Activated T-cell treated with anti-CD3 and anti-CD28 coated beads, Interleukin-2, amount 50 U/mL, for 72 hours (primary cell): ENCODE measurements at regions not wholly inside any gene's neighbourhood (a gene's known extent, or its start where the extent isn't known, plus 50 kb on each side); places are given as distances from the start of the nearest gene placed in this dataset.

Experiments used
- ATAC-seq, 2 donors: fragments of 150-1000 bp; cut with Tn5 transposase; replicated peaks in 1 of 2; 2 replicates each; pipeline ENCODE4 v1.10.0; 2021; ENCODE audit warnings: moderate library complexity in 2 of 2, mild to moderate bottlenecking in 1 of 2
- DNase-seq, 2 donors: peaks; one replicate each; pipeline ENCODE4 v3.0.0; 2021 to 2022; ENCODE audit warnings: mixed read lengths in 1 of 2
- H3K27ac Mint-ChIP-seq: one replicate; pipeline ENCODE4 v1.8.0; 2022; ENCODE audit warnings: mild to moderate bottlenecking, moderate library complexity, mixed read lengths
- H3K27me3 Mint-ChIP-seq: one replicate; pipeline ENCODE4 v1.8.0; 2022; ENCODE audit warnings: low read depth, mixed read lengths
- H3K36me3 Mint-ChIP-seq, 2 donors: one replicate each; pipeline ENCODE4 v1.8.0; 2022; ENCODE audit warnings: mixed read lengths in 2 of 2, mild to moderate bottlenecking in 1 of 2; ENCODE audit not compliant: insufficient read depth in 2 of 2
- H3K4me1 Mint-ChIP-seq: one replicate; pipeline ENCODE4 v1.8.0; 2022; ENCODE audit warnings: low read depth, mixed read lengths
- H3K4me3 Mint-ChIP-seq, 2 donors: one replicate each; pipeline ENCODE4 v1.8.0; 2022; ENCODE audit warnings: mild to moderate bottlenecking in 2 of 2, mixed read lengths in 2 of 2, moderate library complexity in 2 of 2
- H3K9me3 Mint-ChIP-seq, 2 donors: one replicate each; pipeline ENCODE4 v1.8.0; 2022; ENCODE audit warnings: mixed read lengths in 2 of 2

GRCh38 chr6:132968419-132968950 is 154.1 kb downstream of the RPS12 start:
- no peaks in the 10 kb centered on the region for H3K36me3 Mint-ChIP-seq
- H3K27me3 Mint-ChIP-seq, result peaks cover 13% of the 10 kb centered on the region
- no peaks in the 10 kb centered on the region for H3K9me3 Mint-ChIP-seq
- ATAC-seq (no peak), DNase-seq (no peak)
- H3K27ac Mint-ChIP-seq, result no peak overlapping the region
- H3K4me1 Mint-ChIP-seq, result peaks cover 8% of the 10 kb centered on the region
- H3K4me3 Mint-ChIP-seq, result no peak overlapping the region

GRCh38 chr6:132969196-132969595 is 154.8 kb downstream of the RPS12 start:
- DNase-seq, result no peak
- no peak overlapping the region for H3K4me3 Mint-ChIP-seq
- no peak overlapping the region for H3K27ac Mint-ChIP-seq

GRCh38 chr6:132971676-132972075 is 157.3 kb downstream of the RPS12 start:
- DNase-seq (no peak), ATAC-seq (no peak)
- no peak overlapping the region for H3K4me3 Mint-ChIP-seq
- H3K27ac Mint-ChIP-seq, result no peak overlapping the region
- H3K4me1 Mint-ChIP-seq, result no peaks in the 10 kb centered on the region
- no peaks in the 10 kb centered on the region for H3K9me3 Mint-ChIP-seq
- peaks cover 12% of the 10 kb centered on the region for H3K27me3 Mint-ChIP-seq
- no peaks in the 10 kb centered on the region for H3K36me3 Mint-ChIP-seq

More at GRCh38 chr6:132969196-132969595, 154.8 kb downstream of the RPS12 start:
- no peaks in the 10 kb centered on the region for H3K9me3 Mint-ChIP-seq
- peaks cover 14% of the 10 kb centered on the region for H3K27me3 Mint-ChIP-seq
- no peaks in the 10 kb centered on the region for H3K36me3 Mint-ChIP-seq
- peaks cover 8% of the 10 kb centered on the region for H3K4me1 Mint-ChIP-seq
- ATAC-seq, result no peak

GRCh38 chr6:132972254-132972653 is 157.9 kb downstream of the RPS12 start:
- no peak for DNase-seq
- H3K9me3 Mint-ChIP-seq, result no peaks in the 10 kb centered on the region
- ATAC-seq, result no peak

GRCh38 chr6:132972971-132973370 is 158.6 kb downstream of the RPS12 start:
- no peak for DNase-seq
- H3K36me3 Mint-ChIP-seq, result no peaks in the 10 kb centered on the region
- no peaks in the 10 kb centered on the region for H3K4me1 Mint-ChIP-seq
- H3K27me3 Mint-ChIP-seq, result peaks cover 25% of the 10 kb centered on the region
- no peak overlapping the region for H3K27ac Mint-ChIP-seq
- H3K9me3 Mint-ChIP-seq, result no peaks in the 10 kb centered on the region
- no peak for ATAC-seq
- no peak overlapping the region for H3K4me3 Mint-ChIP-seq

More at GRCh38 chr6:132972254-132972653, 157.9 kb downstream of the RPS12 start:
- H3K4me3 Mint-ChIP-seq, result no peak overlapping the region
- peaks cover 18% of the 10 kb centered on the region for H3K27me3 Mint-ChIP-seq
- H3K36me3 Mint-ChIP-seq, result no peaks in the 10 kb centered on the region
- H3K27ac Mint-ChIP-seq, result no peak overlapping the region
- no peaks in the 10 kb centered on the region for H3K4me1 Mint-ChIP-seq

GRCh38 chr6:132973514-132973993 is 159.2 kb downstream of the RPS12 start:
- Mint-ChIP-seq H3K36me3 (no peaks in the 10 kb centered on the region), H3K4me1 (no peaks in the 10 kb centered on the region), H3K4me3 (no peak overlapping the region), H3K27ac (no peak overlapping the region), H3K9me3 (no peaks in the 10 kb centered on the region), H3K27me3 (peaks cover 25% of the 10 kb centered on the region)
- no peak for ATAC-seq
- no peak for DNase-seq

- H3K4me1 Mint-ChIP-seq, result no peaks in the 10 kb centered on the region
- no peak for ATAC-seq
- no peaks in the 10 kb centered on the region for H3K9me3 Mint-ChIP-seq
- H3K4me3 Mint-ChIP-seq, result no peak overlapping the region
- H3K27me3 Mint-ChIP-seq, result peaks cover 25% of the 10 kb centered on the region
- H3K27ac Mint-ChIP-seq, result no peak overlapping the region
- no peak for DNase-seq
- H3K36me3 Mint-ChIP-seq, result no peaks in the 10 kb centered on the region
These were observed 159.8 kb downstream of the RPS12 start for GRCh38 chr6:132974122-132974521.

GRCh38 chr6:132977413-132977812 is 163.0 kb downstream of the RPS12 start:
- Mint-ChIP-seq H3K4me1 (no peaks in the 10 kb centered on the region), H3K27ac (no peak overlapping the region), H3K9me3 (no peaks in the 10 kb centered on the region), H3K36me3 (no peaks in the 10 kb centered on the region), H3K4me3 (no peak overlapping the region), H3K27me3 (peaks cover 25% of the 10 kb centered on the region)
- ATAC-seq (no peak), DNase-seq (no peak)

- Mint-ChIP-seq H3K27ac (no peak overlapping the region), H3K36me3 (peaks cover 0 to 2% of the 10 kb centered on the region in 2 donors), H3K4me1 (no peaks in the 10 kb centered on the region), H3K27me3 (peaks cover 21% of the 10 kb centered on the region), H3K9me3 (no peaks in the 10 kb centered on the region), H3K4me3 (no peak overlapping the region)
- DNase-seq, result no peak
- no peak for ATAC-seq
These were observed 164.3 kb downstream of the RPS12 start for GRCh38 chr6:132978685-132979084.

GRCh38 chr6:132993738-132994137 is 179.4 kb downstream of the RPS12 start:
- Mint-ChIP-seq H3K4me3 (no peak overlapping the region), H3K36me3 (no peaks in the 10 kb centered on the region), H3K27me3 (peaks cover 12% of the 10 kb centered on the region), H3K9me3 (peaks cover 1 to 3% of the 10 kb centered on the region in 2 donors), H3K4me1 (no peaks in the 10 kb centered on the region), H3K27ac (no peak overlapping the region)
- ATAC-seq (no peak), DNase-seq (no peak)

- DNase-seq, result no peak
- Mint-ChIP-seq H3K27ac (no peak overlapping the region), H3K9me3 (peaks cover 1 to 3% of the 10 kb centered on the region in 2 donors), H3K4me3 (no peak overlapping the region), H3K4me1 (no peaks in the 10 kb centered on the region), H3K36me3 (no peaks in the 10 kb centered on the region), H3K27me3 (peaks cover 11% of the 10 kb centered on the region)
- ATAC-seq, result no peak
These were observed 180.6 kb downstream of the RPS12 start for GRCh38 chr6:132995009-132995408.

GRCh38 chr6:132995432-132995831 is 181.1 kb downstream of the RPS12 start:
- Mint-ChIP-seq H3K36me3 (no peaks in the 10 kb centered on the region), H3K27me3 (peaks cover 11% of the 10 kb centered on the region), H3K4me3 (no peak overlapping the region), H3K9me3 (peaks cover 1 to 3% of the 10 kb centered on the region in 2 donors), H3K4me1 (no peaks in the 10 kb centered on the region), H3K27ac (no peak overlapping the region)
- ATAC-seq (no peak), DNase-seq (no peak)

GRCh38 chr6:132998418-132998817 is 184.0 kb downstream of the RPS12 start:
- H3K4me1 Mint-ChIP-seq, result no peaks in the 10 kb centered on the region

GRCh38 chr6:133001040-133001565 is 186.7 kb downstream of the RPS12 start:
- no peak overlapping the region for H3K4me3 Mint-ChIP-seq
- ATAC-seq, result no peak

More at GRCh38 chr6:132998418-132998817, 184.0 kb downstream of the RPS12 start:
- Mint-ChIP-seq H3K36me3 (no peaks in the 10 kb centered on the region), H3K27ac (no peak overlapping the region), H3K9me3 (peaks cover 3% of the 10 kb centered on the region in 2 donors), H3K27me3 (peaks cover 11% of the 10 kb centered on the region), H3K4me3 (no peak overlapping the region)
- ATAC-seq (no peak), DNase-seq (no peak)

More at GRCh38 chr6:133001040-133001565, 186.7 kb downstream of the RPS12 start:
- H3K4me1 Mint-ChIP-seq, result no peaks in the 10 kb centered on the region
- no peak overlapping the region for H3K27ac Mint-ChIP-seq
- peaks cover 11% of the 10 kb centered on the region for H3K27me3 Mint-ChIP-seq
- H3K9me3 Mint-ChIP-seq, result peaks cover 3% of the 10 kb centered on the region in 2 donors
- H3K36me3 Mint-ChIP-seq, result no peaks in the 10 kb centered on the region
- no peak for DNase-seq
